DOHH2 (cell line): ENCODE measurements at regions not wholly inside any gene's neighbourhood (a gene's known extent, or its start where the extent isn't known, plus 50 kb on each side); places are given as distances from the start of the nearest gene placed in this dataset.
"Not testable (repeated sequence)": the region's sequence is repeated elsewhere in the genome, so short reads cannot be mapped to it uniquely, and the experiment has no call there.

Experiments
- H3F3A ChIP-seq: fragments of 200-600 bp; sonication (generic), shearing (Covaris generic); 2 replicates; pipeline ENCODE4 v1.6.0; 2016; ENCODE audit warnings: antibody characterized with exemption, mild to moderate bottlenecking; ENCODE audit not compliant: control insufficient read depth, insufficient read depth
- H3K27ac ChIP-seq: fragments of 200-600 bp; sonication (generic); 2 replicates; pipeline ENCODE4 v1.5.1; 2014; ENCODE audit warnings: low read depth, mild to moderate bottlenecking, low read length, moderate library complexity
- H3K27me3 ChIP-seq: fragments of 200-600 bp; sonication (generic); 2 replicates; pipeline ENCODE4 v1.6.1; 2014; ENCODE audit warnings: mild to moderate bottlenecking, low read length, mixed read lengths; ENCODE audit not compliant: control insufficient read depth
- H3K36me3 ChIP-seq: fragments of 200-600 bp; sonication (generic); 2 replicates; pipeline ENCODE4 v1.6.1; 2014; ENCODE audit warnings: mild to moderate bottlenecking, low read length, moderate library complexity, mixed read lengths; ENCODE audit not compliant: control insufficient read depth
- H3K4me1 ChIP-seq: fragments of 200-600 bp; sonication (generic); 2 replicates; pipeline ENCODE4 v1.6.1; 2014; ENCODE audit warnings: mild to moderate bottlenecking, low read length, mixed read lengths; ENCODE audit not compliant: control insufficient read depth
- H3K4me2 ChIP-seq: fragments of 200-600 bp; sonication (generic); 2 replicates; pipeline ENCODE4 v1.6.0; 2014; ENCODE audit warnings: mild to moderate bottlenecking, low read length, moderate library complexity
- H3K4me3 ChIP-seq: fragments of 200-600 bp; sonication (generic); 2 replicates; pipeline ENCODE4 v1.5.1; 2014; ENCODE audit warnings: mild to moderate bottlenecking, low read length, mixed read lengths
- H3K79me2 ChIP-seq: fragments of 200-600 bp; sonication (generic); 2 replicates; pipeline ENCODE4 v1.6.1; 2014; ENCODE audit warnings: mild to moderate bottlenecking, low read length, mixed read lengths; ENCODE audit not compliant: control insufficient read depth
- H3K9me2 ChIP-seq: fragments of 200-600 bp; sonication (generic); replicated peaks from 2 replicates; pipeline ENCODE4 v1.6.1; 2014; ENCODE audit warnings: mild to moderate bottlenecking, low read length, mixed read lengths; ENCODE audit not compliant: control insufficient read depth
- H3K9me3 ChIP-seq: fragments of 200-600 bp; sonication (generic); 2 replicates; pipeline ENCODE4 v1.6.1; 2014; ENCODE audit warnings: antibody characterized with exemption, low read length, mixed read lengths; ENCODE audit not compliant: control insufficient read depth, insufficient read depth
- H4K20me1 ChIP-seq: fragments of 200-600 bp; sonication (generic); 2 replicates; pipeline ENCODE4 v1.6.0; 2014; ENCODE audit warnings: low read depth, mild to moderate bottlenecking, antibody characterized with exemption, low read length, moderate library complexity; ENCODE audit not compliant: control insufficient read depth, insufficient read depth
- EZH2phosphoT487 ChIP-seq: fragments of 200-600 bp; sonication (generic); IDR thresholded peaks from 2 replicates; pipeline ENCODE4 v1.6.1; 2017; ENCODE audit warnings: borderline replicate concordance, mild to moderate bottlenecking, antibody characterized with exemption, low read length, moderate library complexity, mixed read lengths
- TF ChIP-seq, protein P1 (sequence below): fragments of 200-600 bp; sonication (generic); IDR thresholded peaks from one replicate; pipeline ENCODE4 v1.5.1; 2014; ENCODE audit warnings: antibody characterized with exemption, mild to moderate bottlenecking, low read depth, low read length; ENCODE audit not compliant: poor library complexity, severe bottlenecking

DNA sequence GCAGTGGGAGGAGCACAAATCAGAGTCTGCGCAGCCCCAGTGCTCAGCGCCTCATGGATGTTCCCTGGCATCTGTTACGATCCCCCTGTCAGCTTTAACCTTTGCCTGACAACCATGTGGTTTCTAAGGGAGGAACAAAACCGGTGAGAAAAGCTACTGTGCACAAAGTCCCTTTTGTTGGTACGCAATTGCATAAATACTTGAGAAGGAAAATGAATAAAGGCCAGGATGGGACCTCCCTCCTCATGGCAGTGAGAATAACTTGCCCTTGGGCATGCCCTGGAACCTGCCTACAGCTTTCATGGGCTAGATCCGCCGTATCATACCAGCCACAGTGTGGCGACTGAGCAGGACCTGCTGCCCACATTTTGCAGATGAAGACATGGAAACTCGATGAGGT is 81.0 kb downstream of the RIN2 start:
- Histone ChIP-seq H3K36me3 (no peaks in the 10 kb centered on the region), H3K4me3 (no peak overlapping the region), H3F3A (no peaks in the 10 kb centered on the region), H3K27me3 (no peaks in the 10 kb centered on the region), H3K27ac (no peak overlapping the region), H3K9me3 (no peaks in the 10 kb centered on the region), H3K79me2 (no peaks in the 10 kb centered on the region), H3K4me2 (no peak overlapping the region), H4K20me1 (no peaks in the 10 kb centered on the region), H3K9me2 (no peaks in the 10 kb centered on the region), H3K4me1 (no peaks in the 10 kb centered on the region)
- no peak for TF ChIP-seq EZH2phosphoT487
- TF ChIP-seq, protein P1, sequence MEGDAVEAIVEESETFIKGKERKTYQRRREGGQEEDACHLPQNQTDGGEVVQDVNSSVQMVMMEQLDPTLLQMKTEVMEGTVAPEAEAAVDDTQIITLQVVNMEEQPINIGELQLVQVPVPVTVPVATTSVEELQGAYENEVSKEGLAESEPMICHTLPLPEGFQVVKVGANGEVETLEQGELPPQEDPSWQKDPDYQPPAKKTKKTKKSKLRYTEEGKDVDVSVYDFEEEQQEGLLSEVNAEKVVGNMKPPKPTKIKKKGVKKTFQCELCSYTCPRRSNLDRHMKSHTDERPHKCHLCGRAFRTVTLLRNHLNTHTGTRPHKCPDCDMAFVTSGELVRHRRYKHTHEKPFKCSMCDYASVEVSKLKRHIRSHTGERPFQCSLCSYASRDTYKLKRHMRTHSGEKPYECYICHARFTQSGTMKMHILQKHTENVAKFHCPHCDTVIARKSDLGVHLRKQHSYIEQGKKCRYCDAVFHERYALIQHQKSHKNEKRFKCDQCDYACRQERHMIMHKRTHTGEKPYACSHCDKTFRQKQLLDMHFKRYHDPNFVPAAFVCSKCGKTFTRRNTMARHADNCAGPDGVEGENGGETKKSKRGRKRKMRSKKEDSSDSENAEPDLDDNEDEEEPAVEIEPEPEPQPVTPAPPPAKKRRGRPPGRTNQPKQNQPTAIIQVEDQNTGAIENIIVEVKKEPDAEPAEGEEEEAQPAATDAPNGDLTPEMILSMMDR, result no peak

DNA sequence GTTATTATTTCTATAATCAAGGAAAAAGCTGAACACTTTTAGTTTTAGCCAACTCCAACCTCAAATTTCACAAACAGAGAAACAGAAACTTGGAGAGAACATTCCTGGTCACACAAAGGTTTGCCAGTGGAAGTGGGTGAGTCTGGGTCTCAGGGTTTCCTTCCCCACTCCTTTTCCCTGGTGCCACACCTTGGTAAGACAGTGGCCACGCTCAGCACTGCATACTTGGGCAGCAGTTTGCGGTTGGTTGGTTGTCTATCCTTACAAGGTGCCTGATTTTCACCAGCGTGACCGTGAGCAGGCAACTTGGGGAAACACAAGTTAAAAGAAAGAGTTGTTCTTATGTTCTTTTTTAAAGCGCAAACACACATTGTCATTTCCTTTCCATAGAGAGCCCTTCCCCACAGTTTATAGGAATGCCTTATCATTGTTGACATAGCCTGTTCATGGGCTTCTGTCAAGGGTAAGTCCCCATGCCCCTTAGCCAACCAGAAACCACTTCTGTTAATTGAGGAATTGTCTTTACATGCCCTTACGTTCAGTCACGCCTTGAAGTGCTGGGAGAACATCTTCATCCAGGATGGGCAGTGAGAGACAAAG is 82.2 kb downstream of the RIN2 start:
- no peaks in the 10 kb centered on the region for H3K79me2 ChIP-seq
- no peaks in the 10 kb centered on the region for H3K4me1 ChIP-seq
- H3K4me3 ChIP-seq, result no peak overlapping the region
- TF ChIP-seq EZH2phosphoT487, result no peak
- TF ChIP-seq, protein P1, result no peak
- H3K27ac ChIP-seq, result no peak overlapping the region
- H3F3A ChIP-seq, result no peaks in the 10 kb centered on the region
- no peaks in the 10 kb centered on the region for H3K36me3 ChIP-seq
- no peaks in the 10 kb centered on the region for H4K20me1 ChIP-seq
- H3K9me3 ChIP-seq, result no peaks in the 10 kb centered on the region
- no peaks in the 10 kb centered on the region for H3K9me2 ChIP-seq
- no peak overlapping the region for H3K4me2 ChIP-seq
- H3K27me3 ChIP-seq, result no peaks in the 10 kb centered on the region

DNA sequence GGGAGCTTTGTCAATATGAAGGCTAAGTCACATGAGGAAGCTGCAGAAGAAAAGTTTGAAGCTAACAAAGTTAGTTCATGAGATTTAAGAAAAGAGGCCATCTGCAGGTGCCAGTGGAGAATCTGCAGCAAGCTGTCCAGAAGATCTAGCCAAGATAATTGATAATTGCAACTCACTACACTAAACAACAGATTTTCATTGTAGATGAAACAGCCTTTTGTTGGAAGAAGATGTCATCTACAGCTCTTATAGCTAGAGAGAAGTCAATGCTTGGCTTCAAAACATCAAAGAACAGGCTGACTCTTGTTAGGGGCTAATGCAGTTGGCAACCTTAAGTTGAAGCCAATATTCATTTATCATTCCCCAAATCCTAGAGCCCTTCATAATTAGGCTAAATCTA is 83.7 kb downstream of the RIN2 start:
- no peak for TF ChIP-seq EZH2phosphoT487
- TF ChIP-seq, protein P1, result no peak
- Histone ChIP-seq H3K4me1 (no peaks in the 10 kb centered on the region), H3K9me3 (no peaks in the 10 kb centered on the region)

DNA sequence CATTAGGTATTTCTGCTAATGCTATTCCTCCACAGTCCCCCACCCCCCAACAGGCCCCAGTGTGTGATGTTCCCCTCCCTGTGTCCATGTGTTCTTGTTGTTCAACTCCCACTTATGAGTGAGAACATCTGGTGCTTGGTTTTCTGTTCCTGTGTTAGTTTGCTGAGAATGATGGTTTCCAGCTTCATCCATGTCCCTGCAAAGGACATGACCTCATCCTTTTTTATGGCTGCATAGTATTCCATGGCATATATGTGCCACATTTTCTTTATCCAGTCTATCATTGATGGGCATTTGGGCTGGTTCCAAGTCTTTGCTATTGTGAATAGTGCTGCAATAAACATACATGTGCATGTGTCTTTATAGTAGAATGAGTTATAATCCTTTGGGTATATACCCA is 86.8 kb downstream of the RIN2 start:
- not testable (repeated sequence) for H3K79me2 ChIP-seq, H3F3A ChIP-seq, H3K9me3 ChIP-seq, H3K4me3 ChIP-seq, H3K9me2 ChIP-seq, H3K4me2 ChIP-seq, H3K4me1 ChIP-seq, H4K20me1 ChIP-seq, H3K27ac ChIP-seq, H3K27me3 ChIP-seq, H3K36me3 ChIP-seq

More for the DNA sequence above, 83.7 kb downstream of the RIN2 start:
- Histone ChIP-seq H3K4me2 (no peak overlapping the region), H3F3A (no peaks in the 10 kb centered on the region), H3K79me2 (no peaks in the 10 kb centered on the region), H3K27ac (no peak overlapping the region), H3K27me3 (no peaks in the 10 kb centered on the region), H3K4me3 (no peak overlapping the region), H3K36me3 (no peaks in the 10 kb centered on the region), H4K20me1 (no peaks in the 10 kb centered on the region), H3K9me2 (no peaks in the 10 kb centered on the region)
